GM12878 (cell line): ENCODE measurements at regions not wholly inside any gene's neighbourhood (a gene's known extent, or its start where the extent isn't known, plus 50 kb on each side); places are given as distances from the start of the nearest gene placed in this dataset.

Experiments used
- ATAC-seq: fragments of 200-7000 bp; cut with Tn5 transposase; 3 replicates; pipeline ENCODE4 v1.9.1; 2020; ENCODE audit warnings: mild to moderate bottlenecking, moderate library complexity
- BruUV-seq: library from RNA; stranded (reverse); fragments of 400-500 nt; replicated peaks from 2 replicates; lab custom pipeline; 2021; lab: Mats Ljungman, UMichigan
- CTCF ChIA-PET: fragments of 300-600 bp; sonication (Branson Sonifier 250); formaldehyde crosslinking; extraction: SDS; loops from one replicate; lab custom pipeline; 2021; ENCODE audit warnings: inconsistent platforms; lab: Yijun Ruan, JAX
- POLR2A ChIA-PET: fragments of 350-600 bp; formaldehyde crosslinking; extraction: SDS; loops from one replicate; lab custom pipeline; 2021; ENCODE audit warnings: inconsistent platforms; lab: Charles Lee
- RAD21 ChIA-PET: fragments of 300-600 bp; sonication (Branson Sonifier 250); formaldehyde crosslinking; loops from one replicate; lab custom pipeline; 2023; ENCODE audit warnings: antibody characterized with exemption; ENCODE audit not compliant: unreplicated experiment; lab: Charles Lee
- SMC1A ChIA-PET: fragments of 300-600 bp; sonication (Branson Sonifier 250); formaldehyde crosslinking; loops from one replicate; lab custom pipeline; 2023; ENCODE audit not compliant: unreplicated experiment, uncharacterized antibody; lab: Charles Lee
- DNase-seq: peaks from one replicate; pipeline ENCODE4 v3.0.0-alpha.2; 2011; ENCODE audit warnings: low read depth, low spot score
- FAIRE-seq: peaks from 3 replicates; lab custom pipeline; 2011; peaks lifted over from hg19 to GRCh38; lab: Jason Lieb, UNC
- H2AFZ ChIP-seq: 2 replicates; pipeline ENCODE4 v1.6.0; 2011; ENCODE audit warnings: low read depth, low read length, control low read depth; ENCODE audit not compliant: control insufficient read depth
- H3K27ac ChIP-seq: 2 replicates; pipeline ENCODE4 v1.5.1; 2011; ENCODE audit warnings: control low read depth; ENCODE audit not compliant: control insufficient read depth, insufficient read depth
- H3K27me3 ChIP-seq, 2 experiments: replicated peaks in 1 of 2; 2 replicates each; pipeline versions ENCODE4 v1.6.0 to v1.6.1; 2011; ENCODE audit warnings: low read length in 1 of 2; ENCODE audit not compliant: control insufficient read depth in 2 of 2, insufficient read depth in 2 of 2
- H3K36me3 ChIP-seq, 2 experiments: 2 replicates each; pipeline ENCODE4 v1.5.1; 2011; ENCODE audit warnings: low read length in 1 of 2; ENCODE audit not compliant: control insufficient read depth in 2 of 2, insufficient read depth in 2 of 2
- H3K4me1 ChIP-seq: 2 replicates; pipeline ENCODE4 v1.6.1; 2011; ENCODE audit warnings: mild to moderate bottlenecking, low read length, moderate library complexity, mixed read lengths; ENCODE audit not compliant: control insufficient read depth, insufficient read depth
- H3K4me2 ChIP-seq: 2 replicates; pipeline ENCODE4 v1.6.0; 2011; ENCODE audit warnings: control low read depth; ENCODE audit not compliant: control insufficient read depth, insufficient read depth
- H3K4me3 ChIP-seq: fragments of 200-600 bp; sonication (generic); 2 replicates; pipeline ENCODE4 v1.5.1; 2016
- H3K79me2 ChIP-seq: 2 replicates; pipeline ENCODE4 v1.6.0; 2011; ENCODE audit warnings: low read length; ENCODE audit not compliant: control insufficient read depth, insufficient read depth
- H3K9ac ChIP-seq: 2 replicates; pipeline ENCODE4 v1.8.0; 2011; ENCODE audit warnings: low read length, control low read depth, mixed read lengths; ENCODE audit not compliant: control insufficient read depth, insufficient read depth
- H3K9me3 ChIP-seq: replicated peaks from 3 replicates; pipeline ENCODE4 v1.5.1; 2011; ENCODE audit warnings: mild to moderate bottlenecking, low read length; ENCODE audit not compliant: control insufficient read depth, insufficient read depth
- H4K20me1 ChIP-seq: 2 replicates; pipeline ENCODE4 v1.6.0; 2011; ENCODE audit not compliant: control insufficient read depth, insufficient read depth
- CBX5 ChIP-seq: sonication (generic); IDR thresholded peaks from 2 replicates; pipeline ENCODE4 v1.6.1; 2016; ENCODE audit warnings: low read depth, moderate library complexity, mild to moderate bottlenecking, inconsistent platforms
- KAT2A ChIP-seq: conservative IDR thresholded peaks from 2 replicates; pipeline ENCODE4 v1.6.1; 2011; ENCODE audit warnings: low read depth, low read length; ENCODE audit not compliant: control insufficient read depth
- MLLT1 ChIP-seq: fragments of 450-650 bp; IDR thresholded peaks from 2 replicates; pipeline ENCODE4 v1.6.1; 2016; ENCODE audit warnings: mild to moderate bottlenecking
- MYB ChIP-seq: fragments of 150-350 bp; IDR thresholded peaks from 2 replicates; pipeline ENCODE4 v1.6.1; 2014; ENCODE audit warnings: mild to moderate bottlenecking, low read depth, low read length, borderline replicate concordance
- POLR2A ChIP-seq: IDR thresholded peaks from 2 replicates; pipeline ENCODE4 v1.6.1; 2011; ENCODE audit warnings: low read depth, mild to moderate bottlenecking, low read length
- RAD21 ChIP-seq: IDR thresholded peaks from 2 replicates; pipeline ENCODE4 v1.6.1; 2011; ENCODE audit warnings: mild to moderate bottlenecking, low read depth, low read length, moderate library complexity; ENCODE audit not compliant: insufficient read depth
- STAT1 ChIP-seq: fragments of 450-650 bp; conservative IDR thresholded peaks from 2 replicates; pipeline ENCODE4 v1.6.1; 2014; ENCODE audit warnings: antibody characterized with exemption, mild to moderate bottlenecking
- SUPT20H ChIP-seq: IDR thresholded peaks from 2 replicates; pipeline ENCODE4 v1.6.1; 2011; ENCODE audit warnings: low read depth, mild to moderate bottlenecking, low read length, moderate library complexity, borderline replicate concordance; ENCODE audit not compliant: control insufficient read depth
- ZNF592 ChIP-seq: fragments of 450-650 bp; IDR thresholded peaks from 2 replicates; pipeline ENCODE4 v1.6.1; 2017; ENCODE audit warnings: mild to moderate bottlenecking, moderate library complexity
- WGBS: methylation state at CpG from one replicate; pipeline ENCODE4 v1.1.6; 2016; ENCODE audit warnings: low lambda C conversion rate; ENCODE audit not compliant: insufficient replicate concordance, insufficient coverage; ENCODE audit errors: missing lambda C conversion rate; 5-methylcytosine and 5-hydroxymethylcytosine counted together
- in situ Hi-C: fragments of 300-500 bp; cut with MboI; formaldehyde crosslinking; loops from 9 replicates; pipeline ENCODE4 v1.14.3; 2018; ENCODE audit warnings: mixed read lengths
- intact Hi-C: fragments of 100-400 bp; cut with micrococcal nuclease; formaldehyde crosslinking; loops from one replicate; pipeline ENCODE4 v1.14.2; 2022; ENCODE audit not compliant: unreplicated experiment
- TF ChIP-seq, protein P1 (sequence below): IDR thresholded peaks from 2 replicates; pipeline ENCODE4 v1.6.1; 2011; ENCODE audit warnings: borderline replicate concordance, low read depth, mild to moderate bottlenecking, moderate library complexity, low read length; ENCODE audit not compliant: insufficient read depth, poor library complexity, severe bottlenecking
- TF ChIP-seq, protein P2 (sequence below): IDR thresholded peaks from 2 replicates; pipeline ENCODE4 v1.6.1; 2012; ENCODE audit warnings: improper control_type of control experiment, low read depth, low read length; ENCODE audit not compliant: insufficient replicate concordance

GRCh38 chr22:47891609-47892008, 1129.2 kb downstream of the TBC1D22A start:
- ChIA-PET CTCF (no interaction called here), SMC1A (no interaction called here), RAD21 (interaction anchor here (0.6 kb wide), 1 partner anchor 503 kb away, joined by 3 read pairs; no protein-coding TSS in a partner anchor), POLR2A (no interaction called here)
- intact Hi-C loops, result no loop called here
- WGBS, result 34% methylated on average over 6 of the region's 6 CpGs
- Histone ChIP-seq H3K79me2 (no peaks in the 10 kb centered on the region), H3K9me3 (no peaks in the 10 kb centered on the region), H3K9ac (no peak overlapping the region), H2AFZ (no peak overlapping the region), H3K27me3 (no peaks in the 10 kb centered on the region), H3K4me1 (no peaks in the 10 kb centered on the region), H3K4me2 (no peak overlapping the region), H3K4me3 (no peak overlapping the region), H3K36me3 (no peaks in the 10 kb centered on the region), H3K27ac (no peak overlapping the region), H4K20me1 (no peaks in the 10 kb centered on the region)
- no TSS peak for BruUV-seq
- ATAC-seq (no peak), DNase-seq (no peak), FAIRE-seq (no peak)
- in situ Hi-C loops, result no loop called here
- TF ChIP-seq SUPT20H (no peak), CBX5 (no peak), ZNF592 (no peak), MYB (no peak), RAD21 (no peak), MLLT1 (no peak), POLR2A (no peak), KAT2A (no peak), STAT1 (no peak)
- TF ChIP-seq, protein P1, sequence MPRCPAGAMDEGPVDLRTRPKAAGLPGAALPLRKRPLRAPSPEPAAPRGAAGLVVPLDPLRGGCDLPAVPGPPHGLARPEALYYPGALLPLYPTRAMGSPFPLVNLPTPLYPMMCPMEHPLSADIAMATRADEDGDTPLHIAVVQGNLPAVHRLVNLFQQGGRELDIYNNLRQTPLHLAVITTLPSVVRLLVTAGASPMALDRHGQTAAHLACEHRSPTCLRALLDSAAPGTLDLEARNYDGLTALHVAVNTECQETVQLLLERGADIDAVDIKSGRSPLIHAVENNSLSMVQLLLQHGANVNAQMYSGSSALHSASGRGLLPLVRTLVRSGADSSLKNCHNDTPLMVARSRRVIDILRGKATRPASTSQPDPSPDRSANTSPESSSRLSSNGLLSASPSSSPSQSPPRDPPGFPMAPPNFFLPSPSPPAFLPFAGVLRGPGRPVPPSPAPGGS, result no peak
- TF ChIP-seq, protein P2, sequence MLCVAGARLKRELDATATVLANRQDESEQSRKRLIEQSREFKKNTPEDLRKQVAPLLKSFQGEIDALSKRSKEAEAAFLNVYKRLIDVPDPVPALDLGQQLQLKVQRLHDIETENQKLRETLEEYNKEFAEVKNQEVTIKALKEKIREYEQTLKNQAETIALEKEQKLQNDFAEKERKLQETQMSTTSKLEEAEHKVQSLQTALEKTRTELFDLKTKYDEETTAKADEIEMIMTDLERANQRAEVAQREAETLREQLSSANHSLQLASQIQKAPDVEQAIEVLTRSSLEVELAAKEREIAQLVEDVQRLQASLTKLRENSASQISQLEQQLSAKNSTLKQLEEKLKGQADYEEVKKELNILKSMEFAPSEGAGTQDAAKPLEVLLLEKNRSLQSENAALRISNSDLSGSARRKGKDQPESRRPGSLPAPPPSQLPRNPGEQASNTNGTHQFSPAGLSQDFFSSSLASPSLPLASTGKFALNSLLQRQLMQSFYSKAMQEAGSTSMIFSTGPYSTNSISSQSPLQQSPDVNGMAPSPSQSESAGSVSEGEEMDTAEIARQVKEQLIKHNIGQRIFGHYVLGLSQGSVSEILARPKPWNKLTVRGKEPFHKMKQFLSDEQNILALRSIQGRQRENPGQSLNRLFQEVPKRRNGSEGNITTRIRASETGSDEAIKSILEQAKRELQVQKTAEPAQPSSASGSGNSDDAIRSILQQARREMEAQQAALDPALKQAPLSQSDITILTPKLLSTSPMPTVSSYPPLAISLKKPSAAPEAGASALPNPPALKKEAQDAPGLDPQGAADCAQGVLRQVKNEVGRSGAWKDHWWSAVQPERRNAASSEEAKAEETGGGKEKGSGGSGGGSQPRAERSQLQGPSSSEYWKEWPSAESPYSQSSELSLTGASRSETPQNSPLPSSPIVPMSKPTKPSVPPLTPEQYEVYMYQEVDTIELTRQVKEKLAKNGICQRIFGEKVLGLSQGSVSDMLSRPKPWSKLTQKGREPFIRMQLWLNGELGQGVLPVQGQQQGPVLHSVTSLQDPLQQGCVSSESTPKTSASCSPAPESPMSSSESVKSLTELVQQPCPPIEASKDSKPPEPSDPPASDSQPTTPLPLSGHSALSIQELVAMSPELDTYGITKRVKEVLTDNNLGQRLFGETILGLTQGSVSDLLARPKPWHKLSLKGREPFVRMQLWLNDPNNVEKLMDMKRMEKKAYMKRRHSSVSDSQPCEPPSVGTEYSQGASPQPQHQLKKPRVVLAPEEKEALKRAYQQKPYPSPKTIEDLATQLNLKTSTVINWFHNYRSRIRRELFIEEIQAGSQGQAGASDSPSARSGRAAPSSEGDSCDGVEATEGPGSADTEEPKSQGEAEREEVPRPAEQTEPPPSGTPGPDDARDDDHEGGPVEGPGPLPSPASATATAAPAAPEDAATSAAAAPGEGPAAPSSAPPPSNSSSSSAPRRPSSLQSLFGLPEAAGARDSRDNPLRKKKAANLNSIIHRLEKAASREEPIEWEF, result no peak
